C4-2B (cell line): ENCODE measurements at regions not wholly inside any gene's neighbourhood (a gene's known extent, or its start where the extent isn't known, plus 50 kb on each side); places are given as distances from the start of the nearest gene placed in this dataset.
"Not testable (repeated sequence)": the region's sequence is repeated elsewhere in the genome, so short reads cannot be mapped to it uniquely, and the experiment has no call there.

Source experiments
- CTCF ChIP-seq: fragments of 450-650 bp; conservative IDR thresholded peaks from 2 replicates; pipeline ENCODE4 v1.5.1; 2017; ENCODE audit warnings: mild to moderate bottlenecking
- ZFX ChIP-seq: fragments of 450-650 bp; IDR thresholded peaks from 2 replicates; pipeline ENCODE4 v1.6.1; 2017

GRCh38 chr22:48401523-48401922 lies 1426.2 kb downstream of the BRD1 start:
- TF ChIP-seq CTCF, ZFX: not testable (repeated sequence)
